Esophagus muscularis mucosa (tissue), 4 donors: ENCODE measurements at regions not wholly inside any gene's neighbourhood (a gene's known extent, or its start where the extent isn't known, plus 50 kb on each side); places are given as distances from the start of the nearest gene placed in this dataset.

Experiments used
- DNase-seq: peaks from one replicate; pipeline ENCODE4 v3.0.0-alpha.2; 2017; ENCODE audit errors: extremely low spot score
- H3K27ac ChIP-seq, 4 donors: fragments of 200-600 bp; sonication (generic); replicated peaks in 1 of 4; 1 replicate in 3 of 4; 2 replicates in 1 of 4; pipeline ENCODE4 v1.5.1; 2016 to 2019; ENCODE audit warnings: mild to moderate bottlenecking in 1 of 4
- H3K27me3 ChIP-seq, 4 donors: fragments of 200-600 bp; sonication (generic); one replicate each; pipeline versions ENCODE4 v1.5.1 to v1.6.0; 2016 to 2019
- H3K36me3 ChIP-seq, 4 donors: fragments of 200-600 bp; sonication (generic); one replicate each; pipeline ENCODE4 v1.5.1; 2016 to 2019
- H3K4me1 ChIP-seq, 4 donors: fragments of 200-600 bp; sonication (generic); one replicate each; pipeline ENCODE4 v1.5.1; 2016 to 2019
- H3K4me3 ChIP-seq, 4 donors: fragments of 200-600 bp; sonication (generic); 1 replicate in 2 of 4; 2 replicates in 2 of 4; pipeline ENCODE4 v1.5.1; 2016 to 2019; ENCODE audit warnings: mild to moderate bottlenecking in 4 of 4, moderate library complexity in 1 of 4
- H3K9me3 ChIP-seq, 4 donors: fragments of 200-600 bp; sonication (generic); 1 replicate in 3 of 4; 2 replicates in 1 of 4; pipeline ENCODE4 v1.5.1; 2016 to 2019
- CTCF ChIP-seq, 3 experiments: fragments of 200-600 bp in 2 of 3; fragments of 450-650 bp in 1 of 3; sonication (generic) in 2 of 3; IDR thresholded peaks; one replicate each; pipeline ENCODE4 v1.5.1; 2017 to 2019; ENCODE audit warnings: antibody characterized with exemption in 3 of 3, mild to moderate bottlenecking in 2 of 3, moderate library complexity in 1 of 3
- EP300 ChIP-seq: sonication (generic); formaldehyde crosslinking; IDR thresholded peaks from one replicate; pipeline ENCODE4 v1.6.1; 2017; ENCODE audit warnings: antibody characterized with exemption
- POLR2A ChIP-seq: fragments of 450-650 bp; IDR thresholded peaks from one replicate; pipeline ENCODE4 v1.6.1; 2017; ENCODE audit warnings: antibody characterized with exemption, moderate library complexity, mild to moderate bottlenecking, low read depth
- POLR2AphosphoS5 ChIP-seq, 2 donors: sonication (generic); formaldehyde crosslinking; IDR thresholded peaks; one replicate each; pipeline ENCODE4 v1.6.1; 2017; ENCODE audit warnings: antibody characterized with exemption in 2 of 2
- WGBS: methylation state at CpG from one replicate; pipeline ENCODE4 v1.1.5; 2018; 5-methylcytosine and 5-hydroxymethylcytosine counted together
- intact Hi-C: fragments of 100-400 bp; cut with DNase I; formaldehyde crosslinking; loops from one replicate; pipeline ENCODE4 v1.15.1; 2023

- no peak for DNase-seq
- Histone ChIP-seq H3K36me3 (no peaks in the 10 kb centered on the region), H3K4me3 (no peak overlapping the region), H3K4me1 (peaks cover 4 to 10% (median 7%) of the 10 kb centered on the region in 4 donors), H3K27ac (no peak overlapping the region), H3K9me3 (no peaks in the 10 kb centered on the region), H3K27me3 (no peaks in the 10 kb centered on the region)
- intact Hi-C loops, result no loop called here
- 64% methylated on average over 2 of the region's 2 CpGs for WGBS
- no peak for TF ChIP-seq POLR2AphosphoS5 (IDR thresholded peaks at IDR 0.05)
- no peak for TF ChIP-seq CTCF (IDR thresholded peaks at IDR 0.05)
- no peak for TF ChIP-seq EP300
- TF ChIP-seq POLR2A, result no peak
These were observed 155.9 kb downstream of the CCDC34 start for GRCh38 chr11:27207025-27207650.

DNA sequence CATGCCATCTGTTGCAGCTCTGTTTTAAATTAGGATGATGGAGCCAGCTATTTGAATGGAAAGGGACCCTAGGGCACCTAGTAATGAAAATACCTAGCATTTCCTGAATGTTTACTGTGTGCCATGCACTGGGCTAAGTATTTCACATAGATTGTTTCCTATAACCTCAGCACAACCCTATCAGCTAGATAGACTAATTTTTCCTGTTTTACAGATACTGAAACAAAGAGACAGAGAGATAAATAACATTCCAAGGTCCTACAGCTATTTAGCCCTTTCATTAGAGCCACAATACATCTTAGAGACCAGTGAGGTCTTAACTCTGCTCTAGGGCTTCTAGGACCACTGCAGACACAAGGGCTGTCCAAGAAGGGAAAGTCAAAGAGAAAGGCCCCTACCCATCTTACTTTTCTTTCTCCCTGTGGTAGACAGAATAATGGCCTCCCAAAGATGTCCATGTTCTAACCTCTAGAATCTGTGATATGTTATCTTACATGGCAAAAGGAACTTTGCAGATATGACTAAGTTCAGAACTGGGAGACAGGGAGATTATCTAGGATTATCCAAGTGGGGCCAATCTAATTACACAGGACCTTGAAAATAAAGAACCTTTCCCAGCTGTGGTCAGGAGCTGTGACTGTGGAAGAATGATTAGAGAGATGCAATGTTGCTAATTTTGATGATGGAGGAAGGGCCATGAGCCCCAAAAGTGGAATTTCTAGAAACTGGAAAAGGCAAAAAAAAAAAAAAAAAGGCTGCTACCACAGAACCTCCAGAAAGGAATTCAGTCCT is 157.0 kb downstream of the CCDC34 start:
- no peak overlapping the region for H3K27ac ChIP-seq
- intact Hi-C loops, result no loop called here
- H3K4me1 ChIP-seq, result peaks cover 13 to 20% (median 17%) of the 10 kb centered on the region in 4 donors

GRCh38 chr11:27205250-27205649 is 157.8 kb downstream of the CCDC34 start:
- Histone ChIP-seq H3K27ac (no peak overlapping the region), H3K4me3 (no peak overlapping the region), H3K9me3 (no peaks in the 10 kb centered on the region), H3K4me1 (peaks cover 13 to 20% (median 17%) of the 10 kb centered on the region in 4 donors), H3K36me3 (no peaks in the 10 kb centered on the region), H3K27me3 (no peaks in the 10 kb centered on the region)
- intact Hi-C loops, result no loop called here
- TF ChIP-seq EP300, result no peak
- no peak for TF ChIP-seq POLR2AphosphoS5 (IDR thresholded peaks at IDR 0.05)
- TF ChIP-seq POLR2A, result no peak
- no peak for TF ChIP-seq CTCF (IDR thresholded peaks at IDR 0.05)
- DNase-seq, result no peak
- WGBS, result 70% methylated on average over 3 of the region's 3 CpGs

More for the DNA sequence above, 157.0 kb downstream of the CCDC34 start:
- no peaks in the 10 kb centered on the region for H3K27me3 ChIP-seq
- no peak for DNase-seq
- H3K9me3 ChIP-seq, result no peaks in the 10 kb centered on the region
- no peak overlapping the region for H3K4me3 ChIP-seq
- no peak for TF ChIP-seq POLR2A
- TF ChIP-seq EP300, result no peak
- no peak for TF ChIP-seq POLR2AphosphoS5 (IDR thresholded peaks at IDR 0.05)
- TF ChIP-seq CTCF (IDR thresholded peaks at IDR 0.05), result no peak
- H3K36me3 ChIP-seq, result no peaks in the 10 kb centered on the region

GRCh38 chr11:27204529-27204928 is 158.5 kb downstream of the CCDC34 start:
- H3K4me1 ChIP-seq, result peaks cover 13 to 18% (median 15%) of the 10 kb centered on the region in 4 donors
- no peak overlapping the region for H3K27ac ChIP-seq
- WGBS, result 80% methylated on average over 3 of the region's 3 CpGs
- H3K9me3 ChIP-seq, result no peaks in the 10 kb centered on the region
- H3K4me3 ChIP-seq, result no peak overlapping the region
- no peak for DNase-seq
- no peaks in the 10 kb centered on the region for H3K36me3 ChIP-seq
- H3K27me3 ChIP-seq, result no peaks in the 10 kb centered on the region
- intact Hi-C loops, result no loop called here
- TF ChIP-seq POLR2A (no peak), EP300 (no peak), POLR2AphosphoS5 (IDR thresholded peaks at IDR 0.05) (no peak), CTCF (IDR thresholded peaks at IDR 0.05) (peak in 1 of 3 experiments; percentile 17)
